NOMO-1 treated with dmso at 0.1 percent for 144 hours (cell line): ENCODE measurements at regions not wholly inside any gene's neighbourhood (a gene's known extent, or its start where the extent isn't known, plus 50 kb on each side); places are given as distances from the start of the nearest gene placed in this dataset.

Experiments used
- DNase-seq: peaks from one replicate; lab custom pipeline; 2025; ENCODE audit not compliant: unreplicated experiment; lab: John Stamatoyannopoulos, UW

DNA sequence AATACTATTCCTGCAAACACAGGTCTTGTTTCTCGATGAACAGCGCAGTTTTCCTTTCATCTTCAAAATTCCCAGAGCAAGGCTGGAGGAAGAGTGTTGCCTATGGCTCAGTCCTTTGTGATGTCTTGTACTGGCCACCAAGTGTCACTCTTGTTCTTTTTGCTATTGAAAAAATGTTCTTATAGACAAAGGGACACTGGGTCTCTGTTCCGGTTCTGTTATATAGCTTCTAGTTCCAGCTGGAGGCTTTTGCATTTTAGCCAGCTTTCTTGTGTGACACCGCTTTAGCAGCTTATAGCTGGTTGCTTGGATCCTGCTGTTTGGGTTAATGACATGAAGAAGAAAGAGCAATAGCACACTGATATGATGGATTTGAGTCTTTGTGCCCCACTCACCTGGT, 343.7 kb upstream of the KCNN2 start:
- no peak for DNase-seq

DNA sequence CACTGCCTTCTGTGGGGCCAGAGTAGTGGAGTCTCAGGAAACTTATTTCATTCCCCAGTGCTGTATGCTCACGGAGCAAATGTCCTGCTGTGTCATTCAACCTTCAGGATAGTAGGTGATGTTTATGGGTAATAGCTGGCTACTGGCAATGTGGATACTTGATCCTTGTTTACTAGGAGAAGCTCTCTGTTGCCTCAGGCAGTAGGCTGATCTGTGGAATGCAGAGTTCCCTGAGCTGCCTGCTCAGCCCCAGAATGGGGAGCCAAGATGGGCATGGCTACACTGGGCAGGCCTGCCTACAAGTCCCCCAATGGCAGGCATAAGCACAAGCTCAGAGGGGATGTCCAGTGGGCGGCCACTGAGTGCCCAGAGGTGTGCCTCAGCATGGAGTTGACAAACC, 323.1 kb upstream of the KCNN2 start:
- no peak for DNase-seq

DNA sequence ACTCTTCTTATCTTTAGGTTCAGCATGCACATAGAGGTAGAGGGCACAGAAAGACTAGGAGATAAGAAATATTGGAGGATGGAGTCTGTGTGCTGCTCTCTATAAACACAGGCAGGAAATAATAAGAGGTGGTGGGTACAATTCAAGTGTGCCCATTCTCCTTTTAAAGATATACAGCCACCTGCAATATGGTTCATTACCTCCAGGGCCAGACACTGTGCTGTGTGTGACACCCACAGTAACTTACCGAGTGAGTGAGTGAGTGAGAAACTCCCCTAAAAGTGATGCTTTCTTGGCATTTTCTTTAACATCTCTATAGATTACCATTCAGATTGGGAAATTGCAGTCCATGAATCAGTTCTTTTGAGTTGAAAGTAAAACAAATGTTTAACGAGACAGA, 311.8 kb upstream of the KCNN2 start:
- no peak for DNase-seq

DNA sequence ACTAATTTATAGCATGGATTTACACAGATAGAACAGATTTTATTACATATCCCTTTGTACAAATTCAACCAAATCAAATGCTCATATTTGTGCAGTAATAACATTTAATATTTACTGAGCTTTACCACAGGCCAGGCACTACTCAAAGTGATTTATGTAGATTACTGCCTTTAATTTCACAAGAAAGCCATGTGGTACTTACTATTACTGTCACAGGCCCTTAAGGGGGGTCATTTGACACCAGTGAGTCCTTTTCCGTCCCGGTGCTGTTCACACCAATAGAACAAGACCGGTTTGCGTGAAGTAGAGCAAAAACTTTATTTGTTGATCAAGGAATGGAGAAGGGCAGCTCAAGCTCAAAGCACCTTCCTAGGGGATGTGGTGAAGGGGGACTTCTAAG, 308.5 kb upstream of the KCNN2 start:
- no peak for DNase-seq

DNA sequence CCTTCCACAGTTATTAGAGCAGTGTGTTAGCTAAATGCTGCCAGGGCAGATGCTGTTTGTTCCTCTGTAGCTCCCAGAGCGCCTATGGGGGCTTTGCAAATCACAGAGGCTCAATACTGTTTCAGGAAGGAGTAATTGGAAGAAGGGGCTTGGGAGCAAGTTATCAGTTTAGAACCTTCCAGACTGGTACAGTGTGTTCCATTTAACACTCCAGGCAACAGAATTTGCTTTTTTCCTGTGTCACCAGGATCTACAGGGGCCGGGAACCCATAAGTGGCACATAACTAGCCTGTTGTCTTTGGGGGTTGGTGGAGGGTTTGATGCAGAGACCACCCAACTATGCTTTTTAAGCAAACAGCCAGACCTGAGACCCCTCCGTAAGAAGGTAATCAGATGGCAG, 307.3 kb upstream of the KCNN2 start:
- no peak for DNase-seq

DNA sequence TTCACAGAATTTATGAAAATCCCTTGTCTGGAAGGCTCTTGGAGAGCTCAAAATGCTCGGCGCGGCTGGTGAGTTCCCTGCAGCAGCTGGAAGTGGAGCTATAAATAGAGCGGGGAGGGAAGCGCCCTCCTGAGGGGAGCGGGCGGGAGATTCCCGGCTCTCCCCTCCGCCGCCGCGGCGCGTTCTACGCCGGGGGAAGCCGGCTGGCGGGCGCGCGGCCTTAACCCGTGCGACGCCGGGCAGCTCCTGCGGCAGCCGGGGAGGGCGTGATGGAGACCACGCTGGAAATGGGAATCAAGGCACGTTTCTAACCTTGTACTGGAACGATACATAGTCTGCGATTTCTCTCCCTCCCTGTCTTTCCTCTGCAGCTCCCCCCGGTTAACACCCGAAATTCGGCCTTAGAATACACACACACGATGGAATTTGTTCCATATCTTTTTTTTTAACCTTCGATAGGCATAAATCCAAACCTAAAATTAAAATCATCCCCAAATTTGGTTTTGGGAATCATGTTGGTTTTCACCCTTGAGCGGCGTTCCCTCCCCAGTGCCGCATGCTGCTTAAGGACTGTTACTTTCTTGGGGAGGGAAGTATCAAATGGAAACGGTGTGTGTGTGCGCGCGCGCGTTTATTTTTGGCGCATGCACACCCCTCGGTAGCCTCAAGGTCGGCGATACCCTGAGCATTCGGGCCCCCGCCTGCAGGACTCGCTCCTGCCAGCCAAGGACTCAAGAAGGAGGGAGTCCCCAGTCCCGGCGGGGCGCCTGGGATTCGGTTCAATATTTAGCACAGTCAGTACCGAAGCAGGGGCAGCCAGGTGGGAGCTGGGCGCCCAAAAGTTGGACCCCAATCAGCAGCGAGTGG, 306.3 kb upstream of the KCNN2 start:
- DNase-seq, result no peak

DNA sequence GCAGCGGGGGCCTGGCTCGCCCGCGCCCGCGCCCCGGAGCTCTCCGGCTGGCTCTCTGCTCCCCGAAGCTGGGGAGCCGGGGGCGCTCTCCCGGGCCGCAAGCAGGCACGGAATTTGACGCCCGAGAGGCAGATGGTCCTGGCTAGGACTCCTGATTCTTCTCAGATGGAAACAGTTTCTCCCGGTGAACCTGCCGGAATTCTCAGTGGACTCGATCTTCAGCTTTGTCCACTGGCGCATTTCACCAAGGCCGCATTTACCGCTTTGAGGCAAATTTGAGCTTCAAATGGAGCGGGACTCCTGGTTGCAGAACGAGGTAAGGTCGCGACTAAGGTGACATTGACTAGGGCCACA, 305.7 kb upstream of the KCNN2 start:
- no peak for DNase-seq

DNA sequence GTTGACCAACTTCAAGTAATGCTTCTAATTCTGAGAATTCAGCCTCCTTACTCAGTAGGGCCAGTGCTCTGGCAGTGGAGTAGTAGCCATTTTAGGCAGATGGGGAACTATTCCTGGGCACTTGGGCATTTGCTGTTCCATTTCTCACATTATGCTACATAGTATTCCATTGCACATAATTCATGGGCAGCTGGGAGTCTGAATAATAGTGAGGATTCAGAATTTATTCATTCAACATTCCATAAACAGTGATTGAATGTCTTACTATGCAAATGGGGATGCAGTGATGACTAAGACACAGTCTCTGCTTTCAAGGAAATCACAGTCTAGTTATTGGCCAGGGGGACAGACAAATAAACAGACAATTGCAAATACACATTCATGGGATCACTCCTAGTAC, 301.0 kb upstream of the KCNN2 start:
- DNase-seq, result no peak

DNA sequence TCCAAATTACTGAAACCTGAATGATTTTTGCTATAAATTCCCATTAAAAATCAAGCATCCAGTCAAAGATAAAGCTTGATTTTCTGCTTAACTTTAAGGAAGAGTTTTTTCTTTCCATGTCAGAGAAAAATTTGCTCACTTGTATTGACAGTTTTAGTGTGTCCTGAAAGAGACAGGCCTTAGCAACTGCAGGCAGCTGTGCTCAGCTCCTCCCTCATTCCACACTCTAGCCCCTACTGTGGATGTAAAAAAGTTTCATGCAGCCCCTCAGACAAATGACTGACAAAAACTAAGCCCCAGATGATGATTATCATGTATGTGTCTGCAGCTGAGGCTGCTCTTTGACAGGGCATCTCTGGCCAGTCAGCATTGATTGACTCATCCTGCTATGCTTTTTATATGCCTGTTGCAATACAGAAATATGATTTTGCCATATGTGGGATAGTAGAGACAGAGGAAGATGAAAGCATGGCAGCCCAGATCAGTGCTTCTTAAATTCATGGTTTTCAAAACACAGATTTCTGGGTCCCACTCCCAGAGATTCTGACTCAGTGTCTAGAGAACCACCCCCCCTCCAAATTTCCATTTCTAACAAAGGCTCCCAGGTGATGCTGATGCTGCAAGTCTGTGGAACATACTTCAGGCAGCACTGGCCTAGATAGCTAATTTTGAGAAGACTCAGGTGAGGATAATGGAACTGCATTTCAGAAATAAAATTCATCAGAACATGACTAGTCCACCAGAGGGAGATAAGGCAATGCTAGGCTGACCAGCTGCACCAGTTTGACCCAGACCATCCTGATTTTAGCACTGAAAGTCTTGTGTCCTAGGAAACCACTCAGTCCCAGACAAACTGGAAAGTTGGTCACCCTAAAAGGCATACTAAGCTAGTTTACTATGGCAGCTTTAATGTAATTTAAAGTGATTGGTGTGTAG, 298.7 kb upstream of the KCNN2 start:
- no peak for DNase-seq

DNA sequence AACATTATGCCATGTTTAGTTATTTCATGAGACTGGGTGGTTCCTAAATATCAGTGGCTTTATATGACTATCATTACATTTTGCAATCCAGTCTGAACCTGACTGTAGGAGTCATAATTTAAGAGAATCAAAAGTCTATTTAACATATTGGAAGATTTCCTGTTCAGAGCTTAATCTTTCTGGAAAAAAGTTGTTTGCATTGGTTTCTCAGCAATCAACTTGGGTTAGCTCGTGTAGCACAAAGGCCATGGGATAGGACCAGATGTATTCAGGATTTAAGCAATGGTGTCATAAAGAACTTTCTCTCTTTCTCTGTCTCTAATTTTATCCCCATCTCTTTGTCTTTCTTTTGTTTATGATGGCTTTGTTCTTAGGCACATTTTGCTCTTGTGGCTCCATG, 296.0 kb upstream of the KCNN2 start:
- no peak for DNase-seq

DNA sequence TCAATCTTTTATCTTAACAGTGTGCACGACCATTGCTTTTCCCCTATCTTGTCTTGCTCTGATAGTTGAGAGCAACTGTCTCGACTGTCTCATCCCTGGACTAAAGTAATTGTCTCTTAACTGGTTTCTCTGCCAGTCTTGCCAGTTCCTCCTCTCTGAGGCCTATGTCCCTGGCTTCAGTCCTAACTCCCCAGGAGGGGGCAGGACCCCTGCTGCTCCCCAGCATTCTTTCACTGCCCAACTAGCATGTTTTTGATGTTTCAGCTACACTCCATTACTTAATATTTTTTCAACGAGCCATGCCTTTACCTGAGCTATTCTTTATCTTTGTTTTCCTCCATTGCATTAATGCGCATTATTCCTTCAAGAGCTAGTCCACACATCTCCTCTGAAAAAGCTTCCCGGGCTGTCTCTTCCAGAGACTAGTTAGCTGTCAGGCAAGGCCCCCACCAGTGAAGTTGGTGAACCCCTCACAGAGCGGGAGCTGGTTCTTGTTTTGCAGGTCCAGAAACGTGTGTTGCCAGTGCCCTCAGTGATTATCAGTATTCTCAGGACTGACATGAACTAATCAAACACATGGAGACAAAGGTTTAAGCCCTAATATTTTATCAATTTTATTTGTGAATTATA, 291.7 kb upstream of the KCNN2 start:
- no peak for DNase-seq

DNA sequence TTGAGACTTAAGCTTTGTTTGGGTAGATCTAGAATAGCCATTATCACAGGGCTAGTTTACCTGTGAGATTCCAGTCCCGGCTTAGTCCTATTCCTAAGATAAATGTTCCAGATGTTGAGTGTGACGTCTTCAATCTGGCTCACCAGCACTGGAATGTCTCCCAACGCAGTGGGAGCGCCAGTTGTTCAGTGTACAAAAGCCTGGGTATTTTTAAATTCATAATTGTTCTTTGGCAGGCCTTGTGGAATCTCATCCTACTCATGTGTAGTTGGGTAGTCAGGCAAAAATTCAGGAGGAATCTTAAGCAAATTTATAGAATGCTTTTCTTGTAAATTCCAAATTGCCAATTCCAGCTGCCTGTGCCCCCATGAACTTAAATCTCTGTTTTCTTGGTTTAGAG, 272.6 kb upstream of the KCNN2 start:
- DNase-seq, result no peak

DNA sequence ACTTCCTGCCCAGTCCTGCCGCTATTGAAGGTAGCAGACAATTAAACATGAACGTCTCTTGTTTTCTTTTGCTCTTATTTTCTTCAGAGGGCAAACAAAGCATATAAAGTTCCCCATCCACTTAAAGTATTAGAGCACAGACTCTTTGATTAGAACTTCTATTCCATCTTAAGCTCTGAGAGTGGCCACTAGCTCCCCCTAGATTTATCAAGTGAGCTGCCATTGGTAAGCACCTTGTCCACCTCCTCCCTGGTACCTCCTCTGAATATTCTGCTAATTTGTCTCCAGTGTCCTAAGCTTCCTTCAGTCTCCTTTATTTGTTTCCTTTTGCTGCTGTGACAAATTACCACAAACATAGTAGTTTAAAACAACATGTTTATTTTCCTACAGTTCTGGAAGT, 264.3 kb upstream of the KCNN2 start:
- DNase-seq, result no peak

DNA sequence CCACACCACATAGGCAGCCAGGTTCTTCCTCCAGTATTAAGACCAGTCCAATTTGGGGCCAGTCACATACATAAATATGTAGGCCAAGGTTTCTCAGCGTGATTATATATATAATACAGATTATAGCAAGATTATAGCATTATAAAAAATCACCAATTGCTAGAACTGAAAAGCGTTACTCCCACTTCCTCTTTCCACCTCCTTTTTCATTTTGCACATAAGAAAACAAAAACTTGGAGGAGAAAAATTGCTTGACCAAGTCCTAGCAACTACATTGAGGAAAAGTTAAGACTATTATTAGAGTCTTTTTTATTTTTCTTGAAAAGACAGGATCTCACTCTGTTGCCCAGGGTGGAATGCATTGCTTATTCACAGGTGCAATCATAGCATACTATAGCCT, 262.7 kb upstream of the KCNN2 start:
- DNase-seq, result no peak

DNA sequence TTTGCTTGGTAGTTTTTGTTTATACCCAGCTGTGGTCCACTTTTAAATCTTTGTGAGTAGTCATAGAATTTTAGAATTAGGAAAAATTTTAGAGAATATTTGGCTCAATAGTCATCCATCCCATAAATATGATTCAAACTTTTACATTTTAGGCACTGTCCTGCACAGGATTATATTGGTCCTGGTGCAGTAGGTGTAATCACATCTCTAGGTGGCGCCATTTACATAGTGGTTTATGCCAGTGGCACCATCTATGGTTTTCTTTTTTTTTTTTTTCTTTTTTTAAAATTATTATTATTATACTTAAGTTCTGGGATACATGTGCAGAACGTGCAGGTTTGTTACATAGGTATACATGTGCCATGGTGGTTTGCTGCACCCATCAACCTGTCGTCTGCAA, 260.7 kb upstream of the KCNN2 start:
- no peak for DNase-seq

DNA sequence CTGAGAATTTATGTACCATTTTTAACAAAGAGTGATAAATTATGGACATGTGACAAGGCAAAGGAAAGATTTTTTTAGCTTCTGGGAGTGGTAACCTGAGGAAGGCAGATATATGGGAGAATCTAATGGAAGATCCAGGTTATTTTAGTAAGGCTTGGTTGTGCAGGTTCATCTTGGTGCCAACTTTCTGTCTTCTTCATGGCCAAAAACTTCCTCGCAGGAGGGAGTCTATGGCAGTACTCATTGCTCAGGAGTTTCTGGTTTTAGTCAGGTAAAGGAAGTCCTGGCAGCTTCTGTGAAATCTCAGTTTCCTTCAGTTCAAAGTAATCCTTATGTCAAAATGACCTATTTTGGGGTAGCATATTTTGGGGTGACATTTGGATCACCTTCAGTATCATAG, 248.3 kb upstream of the KCNN2 start:
- no peak for DNase-seq

DNA sequence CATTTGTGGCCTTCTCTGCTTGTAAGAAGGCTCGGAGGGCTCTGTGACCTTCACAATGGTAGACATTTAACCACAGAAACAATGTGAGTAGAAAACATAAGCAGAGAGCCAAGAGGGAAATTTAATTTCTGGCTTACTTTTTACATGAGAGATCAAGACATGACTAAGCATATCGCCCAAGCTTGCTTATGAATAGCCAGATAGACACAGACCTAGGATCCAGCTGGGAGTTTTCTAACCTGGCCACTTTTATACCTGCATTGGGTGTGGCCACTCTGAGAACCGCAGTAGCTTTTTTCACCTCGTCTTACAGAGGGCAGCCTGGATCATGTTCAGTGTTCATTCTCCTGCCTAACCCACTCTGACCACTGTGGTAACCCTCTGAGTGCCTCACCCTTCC, 244.9 kb upstream of the KCNN2 start:
- DNase-seq, result no peak

DNA sequence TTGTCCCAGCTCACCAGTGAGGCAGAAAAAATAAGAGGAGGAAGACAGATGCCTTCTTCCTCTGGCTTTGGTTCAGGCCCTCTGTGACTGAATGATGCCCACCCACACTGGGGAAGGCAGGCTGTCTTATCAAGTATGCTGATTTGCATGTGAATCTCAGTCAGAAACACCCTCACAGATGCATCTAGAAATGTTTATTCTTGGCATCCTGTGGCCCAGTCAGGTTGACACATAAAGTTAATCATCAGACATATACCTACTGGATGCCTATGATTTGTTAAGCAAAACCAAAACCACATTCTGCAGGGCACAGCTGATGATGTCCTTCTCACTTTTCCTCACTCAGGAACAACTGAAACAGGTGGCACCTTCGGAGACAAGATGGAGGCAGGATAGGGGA, 243.4 kb upstream of the KCNN2 start:
- no peak for DNase-seq

DNA sequence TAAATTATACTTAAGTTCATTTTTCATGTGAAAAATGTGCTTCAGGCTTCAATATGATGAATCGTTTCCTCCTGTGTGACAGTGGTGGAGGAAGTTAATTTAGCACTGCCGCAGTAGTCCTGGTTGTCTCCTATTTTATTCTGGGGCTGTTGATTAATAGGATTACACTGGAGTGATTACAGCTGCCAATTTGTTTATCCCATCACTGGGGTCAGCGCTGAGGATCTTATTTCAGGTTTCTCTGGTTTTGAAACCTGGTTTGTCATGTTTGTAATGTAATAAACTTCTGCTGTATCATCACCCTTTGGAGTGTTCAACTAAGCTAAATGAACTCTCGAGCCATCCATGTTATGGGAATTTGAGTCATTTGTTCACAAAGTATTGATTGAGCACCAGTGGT, 241.7 kb upstream of the KCNN2 start:
- no peak for DNase-seq

DNA sequence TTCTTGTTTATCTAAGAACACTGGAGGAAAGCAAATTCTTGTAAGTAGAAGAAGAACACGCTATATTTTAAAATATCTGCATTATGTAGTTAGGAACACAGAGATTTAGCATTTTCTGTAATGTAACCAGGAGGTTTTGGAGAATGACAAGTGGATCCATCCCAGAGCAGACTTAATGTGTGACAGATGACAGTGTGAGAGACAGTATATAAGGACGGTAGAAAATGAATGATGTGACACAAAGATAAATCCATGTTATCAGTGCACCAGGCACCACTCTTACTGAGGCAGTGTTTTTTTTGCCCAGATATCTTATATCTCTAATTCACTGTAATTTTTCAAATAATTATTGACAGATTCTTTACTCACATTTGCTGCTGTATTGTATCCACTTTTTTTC, 239.0 kb upstream of the KCNN2 start:
- DNase-seq, result no peak

DNA sequence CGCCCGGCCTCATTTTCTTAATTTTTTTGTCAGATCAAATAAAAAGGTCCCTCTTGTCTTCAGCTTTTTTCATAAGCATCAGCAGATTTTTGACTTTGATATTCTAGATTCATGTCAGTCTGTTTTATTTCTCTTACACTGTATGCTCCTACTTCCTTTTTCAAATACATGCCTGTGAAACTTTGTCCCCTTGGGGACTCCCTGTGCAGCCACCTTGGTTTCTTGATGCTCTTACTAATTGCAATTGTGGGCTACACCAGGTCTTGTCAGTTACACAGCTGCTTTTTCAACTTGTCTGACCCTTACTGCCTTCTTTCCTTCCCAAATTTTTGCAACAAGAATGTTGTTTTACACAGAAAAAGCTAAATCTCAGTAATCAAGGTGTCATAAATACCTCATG, 238.2 kb upstream of the KCNN2 start:
- no peak for DNase-seq

DNA sequence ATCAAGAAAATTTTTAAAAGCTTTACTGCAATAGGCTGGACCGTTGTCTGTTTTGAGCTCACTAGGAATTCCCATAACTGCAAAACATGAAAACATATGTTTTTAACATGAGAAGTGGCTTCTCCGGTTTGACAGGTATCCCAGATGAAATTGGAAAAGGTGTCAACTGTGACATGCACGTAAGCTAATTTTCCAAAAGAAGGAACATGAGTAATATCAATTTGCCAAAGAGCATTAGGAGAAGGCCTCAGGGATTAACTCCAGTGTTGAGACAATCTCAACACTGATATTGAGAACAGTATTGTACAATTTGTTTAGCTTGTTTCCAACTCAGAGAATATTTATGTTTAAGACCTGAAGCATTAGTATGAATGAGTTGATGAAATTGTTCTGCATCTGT, 215.5 kb upstream of the KCNN2 start:
- DNase-seq, result no peak
